ENCODE measurements at regions not wholly inside any gene's neighbourhood (a gene's known extent, or its start where the extent isn't known, plus 50 kb on each side); places are given as distances from the start of the nearest gene placed in this dataset.

DNA sequence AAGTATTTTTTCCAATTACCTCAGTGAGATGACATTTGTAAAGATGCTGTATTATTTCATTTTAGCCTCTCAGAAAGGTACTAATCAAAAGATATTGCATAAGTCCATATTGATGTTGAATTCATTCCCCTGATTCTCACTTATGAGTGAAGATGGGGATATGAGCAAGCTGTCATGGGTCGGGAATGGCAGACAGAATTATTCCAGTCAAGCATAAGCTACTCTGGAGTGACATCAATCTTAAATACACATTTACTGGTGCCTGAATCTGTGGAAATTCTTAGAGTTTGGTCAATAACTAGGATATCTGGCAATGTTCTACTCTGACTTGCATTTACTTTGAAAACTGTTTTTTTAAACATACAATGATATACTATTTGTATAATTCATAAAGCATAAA is 283.8 kb upstream of the PCDH7 start:
- Histone ChIP-seq H4K20me1 (ENCODE audit: insufficient read depth, poor library complexity, severe bottlenecking) (no peaks in the 10 kb centered on the region), H3K36me3 (replicated peaks; ENCODE audit: insufficient read depth, low read depth) (no peaks in the 10 kb centered on the region), H3K9me3 (ENCODE audit: low read depth) (no peaks in the 10 kb centered on the region), H3K4me1 (ENCODE audit: insufficient read depth) (no peaks in the 10 kb centered on the region), H3K4me3 (no peak overlapping the region), H3K27me3 (no peaks in the 10 kb centered on the region), H3K79me2 (no peaks in the 10 kb centered on the region), H3K27ac (no peak overlapping the region), H3K9me2 (replicated peaks; ENCODE audit: insufficient read depth) (no peaks in the 10 kb centered on the region), H2AFZ (no peak overlapping the region), H3K4me2 (no peak overlapping the region)
- DNase-seq (ENCODE audit: low spot score) = no peak
- WGBS (ENCODE audit: low lambda C conversion rate, missing lambda C conversion rate) = 90% methylated on average over 1 of the region's 1 CpG
- TF ChIP-seq EZH2 (IDR thresholded peaks at IDR 0.05; ENCODE audit: borderline replicate concordance) = no peak
- no peak for TF ChIP-seq EZH2phosphoT487 (IDR thresholded peaks at IDR 0.05; ENCODE audit: low read depth, severe bottlenecking, unreplicated experiment)
- TF ChIP-seq, protein P1, sequence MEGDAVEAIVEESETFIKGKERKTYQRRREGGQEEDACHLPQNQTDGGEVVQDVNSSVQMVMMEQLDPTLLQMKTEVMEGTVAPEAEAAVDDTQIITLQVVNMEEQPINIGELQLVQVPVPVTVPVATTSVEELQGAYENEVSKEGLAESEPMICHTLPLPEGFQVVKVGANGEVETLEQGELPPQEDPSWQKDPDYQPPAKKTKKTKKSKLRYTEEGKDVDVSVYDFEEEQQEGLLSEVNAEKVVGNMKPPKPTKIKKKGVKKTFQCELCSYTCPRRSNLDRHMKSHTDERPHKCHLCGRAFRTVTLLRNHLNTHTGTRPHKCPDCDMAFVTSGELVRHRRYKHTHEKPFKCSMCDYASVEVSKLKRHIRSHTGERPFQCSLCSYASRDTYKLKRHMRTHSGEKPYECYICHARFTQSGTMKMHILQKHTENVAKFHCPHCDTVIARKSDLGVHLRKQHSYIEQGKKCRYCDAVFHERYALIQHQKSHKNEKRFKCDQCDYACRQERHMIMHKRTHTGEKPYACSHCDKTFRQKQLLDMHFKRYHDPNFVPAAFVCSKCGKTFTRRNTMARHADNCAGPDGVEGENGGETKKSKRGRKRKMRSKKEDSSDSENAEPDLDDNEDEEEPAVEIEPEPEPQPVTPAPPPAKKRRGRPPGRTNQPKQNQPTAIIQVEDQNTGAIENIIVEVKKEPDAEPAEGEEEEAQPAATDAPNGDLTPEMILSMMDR (IDR thresholded peaks at IDR 0.05; ENCODE audit: poor library complexity) = no peak

DNA sequence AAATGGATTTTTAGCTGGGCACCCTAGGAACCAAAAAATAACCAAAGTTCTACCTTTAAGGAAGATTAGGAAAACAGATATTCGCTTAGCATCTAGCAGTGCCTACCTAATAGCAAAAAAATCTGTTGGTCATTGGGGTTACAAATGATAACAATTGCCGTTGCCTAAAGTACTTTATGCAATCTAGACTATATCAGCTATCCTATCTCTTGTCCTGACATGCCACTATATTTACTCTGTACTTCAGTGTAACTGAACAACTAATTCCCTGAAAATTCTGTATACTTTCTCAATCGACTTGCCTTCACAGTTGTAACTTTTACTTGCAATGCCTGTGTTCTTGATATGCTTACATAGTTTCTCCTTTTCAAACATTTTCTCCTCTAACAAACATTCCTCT is 282.9 kb upstream of the PCDH7 start:
- no peak for DNase-seq (ENCODE audit: low spot score)
- 66% methylated on average over 3 of the region's 3 CpGs for WGBS (ENCODE audit: low lambda C conversion rate, missing lambda C conversion rate)
- H3K36me3 ChIP-seq (replicated peaks; ENCODE audit: insufficient read depth, low read depth) = no peaks in the 10 kb centered on the region
- no peaks in the 10 kb centered on the region for H3K9me2 ChIP-seq (replicated peaks; ENCODE audit: insufficient read depth)
- TF ChIP-seq EZH2 (IDR thresholded peaks at IDR 0.05; ENCODE audit: borderline replicate concordance) = no peak
- no peak for TF ChIP-seq EZH2phosphoT487 (IDR thresholded peaks at IDR 0.05; ENCODE audit: low read depth, severe bottlenecking, unreplicated experiment)
- TF ChIP-seq, protein P1 (IDR thresholded peaks at IDR 0.05; ENCODE audit: poor library complexity) = no peak
- no peak overlapping the region for H3K4me3 ChIP-seq
- H3K27ac ChIP-seq = no peak overlapping the region
- no peak overlapping the region for H2AFZ ChIP-seq
- no peaks in the 10 kb centered on the region for H3K27me3 ChIP-seq
- no peaks in the 10 kb centered on the region for H3K4me1 ChIP-seq (ENCODE audit: insufficient read depth)
- no peaks in the 10 kb centered on the region for H3K79me2 ChIP-seq
- no peaks in the 10 kb centered on the region for H4K20me1 ChIP-seq (ENCODE audit: insufficient read depth, poor library complexity, severe bottlenecking)
- H3K4me2 ChIP-seq = no peak overlapping the region
- H3K9me3 ChIP-seq (ENCODE audit: low read depth) = no peaks in the 10 kb centered on the region

DNA sequence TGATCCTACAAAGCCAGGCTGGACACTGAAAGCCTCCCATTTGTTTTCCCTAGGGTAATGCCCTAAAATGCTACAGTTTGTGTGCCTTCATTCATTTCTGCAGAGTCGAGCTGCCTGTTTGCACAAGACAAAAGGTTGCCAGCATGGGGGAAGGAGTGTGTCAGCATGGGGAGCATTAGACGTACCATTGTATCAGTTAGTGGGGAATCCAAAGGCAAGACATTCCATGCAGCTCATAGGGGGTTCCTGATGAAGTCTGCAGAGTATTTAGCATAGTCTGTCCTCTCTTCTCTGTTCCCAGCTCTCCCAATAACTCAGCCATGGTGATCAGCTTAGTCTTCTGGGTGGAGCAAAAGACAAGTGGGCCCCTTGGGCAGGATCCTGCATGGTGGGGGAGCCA is 276.9 kb upstream of the PCDH7 start:
- no peak for DNase-seq (ENCODE audit: low spot score)
- H3K9me3 ChIP-seq (ENCODE audit: low read depth) = no peaks in the 10 kb centered on the region
- H3K9me2 ChIP-seq (replicated peaks; ENCODE audit: insufficient read depth) = no peaks in the 10 kb centered on the region
- H3K4me1 ChIP-seq (ENCODE audit: insufficient read depth) = no peaks in the 10 kb centered on the region
- no peaks in the 10 kb centered on the region for H3K27me3 ChIP-seq
- no peak overlapping the region for H3K4me2 ChIP-seq
- WGBS (ENCODE audit: low lambda C conversion rate, missing lambda C conversion rate) = 55% methylated on average over 2 of the region's 2 CpGs
- H2AFZ ChIP-seq = no peak overlapping the region
- H3K79me2 ChIP-seq = no peaks in the 10 kb centered on the region
- H3K4me3 ChIP-seq = no peak overlapping the region
- no peaks in the 10 kb centered on the region for H3K36me3 ChIP-seq (replicated peaks; ENCODE audit: insufficient read depth, low read depth)
- H3K27ac ChIP-seq = no peak overlapping the region
- TF ChIP-seq EZH2 (IDR thresholded peaks at IDR 0.05; ENCODE audit: borderline replicate concordance) (no peak), EZH2phosphoT487 (IDR thresholded peaks at IDR 0.05; ENCODE audit: low read depth, severe bottlenecking, unreplicated experiment) (no peak)
- TF ChIP-seq, protein P1 (IDR thresholded peaks at IDR 0.05; ENCODE audit: poor library complexity) = no peak
- H4K20me1 ChIP-seq (ENCODE audit: insufficient read depth, poor library complexity, severe bottlenecking) = no peaks in the 10 kb centered on the region

DNA sequence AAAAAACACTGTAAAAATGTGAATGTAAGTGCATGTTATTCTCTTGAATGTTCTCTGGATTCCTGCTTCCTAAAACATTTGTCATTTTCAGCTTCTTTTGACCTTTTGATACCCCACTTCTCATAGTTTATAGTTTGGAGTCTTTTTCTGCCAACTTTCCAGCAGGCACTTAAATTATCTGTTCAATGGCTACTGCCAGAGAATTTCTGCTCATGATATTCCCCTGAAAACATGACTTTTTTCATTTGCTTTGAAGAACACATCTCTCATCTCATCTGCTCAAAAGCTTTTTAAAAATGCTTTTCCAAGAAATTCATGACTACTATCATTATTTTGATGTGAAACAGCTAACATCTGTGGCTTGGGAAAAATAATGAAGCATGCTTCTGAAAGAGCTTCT is 269.7 kb upstream of the PCDH7 start:
- no peaks in the 10 kb centered on the region for H3K9me3 ChIP-seq (ENCODE audit: low read depth)
- DNase-seq (ENCODE audit: low spot score) = no peak
- H3K4me2 ChIP-seq = no peak overlapping the region
- no peaks in the 10 kb centered on the region for H3K79me2 ChIP-seq
- no peak overlapping the region for H2AFZ ChIP-seq
- no peak overlapping the region for H3K4me3 ChIP-seq
- H3K27me3 ChIP-seq = no peaks in the 10 kb centered on the region
- H3K27ac ChIP-seq = no peak overlapping the region
- TF ChIP-seq EZH2 (IDR thresholded peaks at IDR 0.05; ENCODE audit: borderline replicate concordance) = no peak
- TF ChIP-seq, protein P1 (IDR thresholded peaks at IDR 0.05; ENCODE audit: poor library complexity) = no peak
- TF ChIP-seq EZH2phosphoT487 (IDR thresholded peaks at IDR 0.05; ENCODE audit: low read depth, severe bottlenecking, unreplicated experiment) = no peak
- no peaks in the 10 kb centered on the region for H3K9me2 ChIP-seq (replicated peaks; ENCODE audit: insufficient read depth)
- H4K20me1 ChIP-seq (ENCODE audit: insufficient read depth, poor library complexity, severe bottlenecking) = no peaks in the 10 kb centered on the region
- no peaks in the 10 kb centered on the region for H3K4me1 ChIP-seq (ENCODE audit: insufficient read depth)
- no peaks in the 10 kb centered on the region for H3K36me3 ChIP-seq (replicated peaks; ENCODE audit: insufficient read depth, low read depth)

All from hepatocyte (in vitro differentiated cells).